HEK293T (cell line): ENCODE measurements at regions not wholly inside any gene's neighbourhood (a gene's known extent, or its start where the extent isn't known, plus 50 kb on each side); places are given as distances from the start of the nearest gene placed in this dataset.

Source experiments
- CTCF ChIA-PET: fragments of 350-600 bp; formaldehyde crosslinking; extraction: SDS; loops from one replicate; lab custom pipeline; 2021; ENCODE audit warnings: antibody characterized with exemption, inconsistent platforms; lab: Yijun Ruan, JAX
- POLR2A ChIA-PET: fragments of 350-600 bp; formaldehyde crosslinking; extraction: SDS; loops from one replicate; lab custom pipeline; 2020; ENCODE audit warnings: antibody characterized with exemption, inconsistent platforms; lab: Yijun Ruan, JAX
- DNase-seq: peaks from one replicate; pipeline ENCODE4 v3.0.0; 2012; ENCODE audit warnings: mixed read lengths; ENCODE audit errors: extremely low spot score
- ARNT ChIP-seq: fragments of 450-650 bp; IDR thresholded peaks from 2 replicates; pipeline ENCODE4 v1.6.1; 2017; ENCODE audit warnings: mild to moderate bottlenecking
- BHLHE40 ChIP-seq: fragments of 450-650 bp; IDR thresholded peaks from 2 replicates; pipeline ENCODE4 v1.6.1; 2016; ENCODE audit warnings: mild to moderate bottlenecking, moderate library complexity, borderline replicate concordance
- CTBP1 ChIP-seq: fragments of 450-650 bp; IDR thresholded peaks from 2 replicates; pipeline ENCODE4 v1.6.1; 2016; ENCODE audit warnings: borderline replicate concordance
- ELF4 ChIP-seq: fragments of 450-650 bp; IDR thresholded peaks from 2 replicates; pipeline ENCODE4 v1.6.1; 2017; ENCODE audit warnings: antibody characterized with exemption
- FOXA1 ChIP-seq: fragments of 450-650 bp; IDR thresholded peaks from 2 replicates; pipeline ENCODE4 v1.6.1; 2016; ENCODE audit warnings: mild to moderate bottlenecking
- FOXK2 ChIP-seq: fragments of 450-650 bp; IDR thresholded peaks from 2 replicates; pipeline ENCODE4 v1.6.1; 2016; ENCODE audit warnings: mild to moderate bottlenecking
- FOXM1 ChIP-seq: fragments of 450-650 bp; IDR thresholded peaks from 2 replicates; pipeline ENCODE4 v1.6.1; 2017; ENCODE audit warnings: mild to moderate bottlenecking, borderline replicate concordance
- HDGF ChIP-seq: fragments of 450-650 bp; IDR thresholded peaks from 2 replicates; pipeline ENCODE4 v1.6.1; 2017; ENCODE audit warnings: antibody characterized with exemption, borderline replicate concordance
- L3MBTL2 ChIP-seq: fragments of 450-650 bp; conservative IDR thresholded peaks from 2 replicates; pipeline ENCODE4 v1.6.1; 2016; ENCODE audit warnings: mild to moderate bottlenecking
- LEF1 ChIP-seq: fragments of 450-650 bp; IDR thresholded peaks from 2 replicates; pipeline ENCODE4 v1.6.1; 2017; ENCODE audit warnings: mild to moderate bottlenecking, borderline replicate concordance
- NFRKB ChIP-seq: fragments of 450-650 bp; IDR thresholded peaks from 2 replicates; pipeline ENCODE4 v1.6.1; 2016; ENCODE audit warnings: mild to moderate bottlenecking, moderate library complexity
- SP1 ChIP-seq: fragments of 450-650 bp; IDR thresholded peaks from 2 replicates; pipeline ENCODE4 v1.6.1; 2017
- SUZ12 ChIP-seq: fragments of 450-650 bp; IDR thresholded peaks from 2 replicates; pipeline ENCODE4 v1.6.1; 2016; ENCODE audit warnings: mild to moderate bottlenecking
- TARDBP ChIP-seq: fragments of 450-650 bp; IDR thresholded peaks from 2 replicates; pipeline ENCODE4 v1.6.1; 2016
- ZNF384 ChIP-seq: fragments of 450-650 bp; IDR thresholded peaks from 2 replicates; pipeline ENCODE4 v1.6.1; 2016
- TF ChIP-seq, protein P1 (sequence below): fragments of 450-650 bp; IDR thresholded peaks from 2 replicates; pipeline ENCODE4 v1.6.1; 2016

DNA sequence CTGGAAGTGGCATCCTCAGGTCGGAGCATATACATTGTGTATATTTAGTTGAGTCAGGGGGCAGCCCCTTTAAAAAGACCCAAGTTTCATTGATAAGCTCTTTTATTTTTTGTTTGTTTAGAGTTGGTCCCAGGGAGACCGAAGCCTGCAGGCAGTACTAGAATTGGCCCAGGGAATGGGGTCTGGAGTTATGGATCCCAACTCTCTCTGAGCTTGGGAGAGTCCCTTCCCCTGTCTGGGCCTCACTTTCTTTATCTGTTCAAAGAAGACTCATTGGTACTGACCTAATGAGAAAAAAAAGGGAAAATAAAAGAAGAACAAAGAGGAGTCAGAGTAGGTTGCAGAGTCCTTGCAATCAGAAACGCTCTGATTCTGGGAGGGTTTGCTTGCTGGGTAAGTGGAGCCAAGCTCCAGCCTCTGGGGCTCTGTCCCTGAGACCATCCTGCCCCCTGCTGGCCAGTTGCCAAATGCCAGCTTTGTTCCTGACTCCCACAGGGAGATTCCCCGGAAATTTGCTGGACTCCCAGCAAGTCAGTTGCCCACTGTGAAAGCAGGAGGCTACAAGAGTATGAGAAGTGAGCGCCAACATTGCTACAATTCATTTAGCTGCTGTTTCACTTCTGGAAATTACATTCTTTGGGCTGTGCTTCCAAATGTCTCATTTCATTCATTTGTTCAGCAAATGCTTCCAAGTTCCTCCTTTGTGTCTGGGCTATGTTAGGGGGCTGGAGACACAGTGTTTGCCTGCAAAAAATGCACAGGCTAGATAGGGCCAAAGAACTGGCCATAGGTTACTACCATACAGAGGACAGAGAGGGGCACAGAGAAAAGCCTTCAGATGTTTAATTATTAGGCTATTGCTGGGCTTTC is 156.2 kb downstream of the MELK start:
- POLR2A ChIA-PET: no interaction called here
- TF ChIP-seq FOXA1 (no peak), HDGF (no peak), ZNF384 (no peak), NFRKB (no peak), FOXK2 (no peak), TARDBP (no peak), ELF4 (no peak)
- DNase-seq: peak; percentile 85
- CTCF ChIA-PET: interaction anchor here (0.7 to 1.2 kb wide), 5 partner anchors 10 to 470 kb away, joined by 3 to 4 read pairs (median 3); partner anchors contain the start of gene GNE

DNA sequence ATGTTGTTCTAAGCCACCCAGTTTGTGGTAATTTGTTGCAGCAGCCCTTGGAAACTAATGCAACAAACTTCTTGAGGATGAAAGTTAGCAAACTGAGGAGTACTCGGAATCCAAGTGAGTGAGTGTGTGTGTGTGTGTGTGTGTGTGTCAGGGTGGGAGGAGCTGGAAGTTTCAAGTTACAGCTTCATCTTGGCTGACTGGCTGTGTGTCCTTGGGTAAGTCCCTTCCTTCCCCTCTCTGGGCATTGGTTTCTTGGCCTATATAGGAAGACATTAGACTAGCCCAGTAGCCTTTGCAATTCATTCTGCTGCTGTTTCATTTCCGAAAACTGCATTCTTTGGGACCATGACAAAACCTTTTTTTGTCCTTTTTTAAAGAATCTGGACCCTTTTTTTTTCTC is 157.2 kb downstream of the MELK start:
- no peak for TF ChIP-seq ARNT
- no peak for TF ChIP-seq SP1
- TF ChIP-seq, protein P1, sequence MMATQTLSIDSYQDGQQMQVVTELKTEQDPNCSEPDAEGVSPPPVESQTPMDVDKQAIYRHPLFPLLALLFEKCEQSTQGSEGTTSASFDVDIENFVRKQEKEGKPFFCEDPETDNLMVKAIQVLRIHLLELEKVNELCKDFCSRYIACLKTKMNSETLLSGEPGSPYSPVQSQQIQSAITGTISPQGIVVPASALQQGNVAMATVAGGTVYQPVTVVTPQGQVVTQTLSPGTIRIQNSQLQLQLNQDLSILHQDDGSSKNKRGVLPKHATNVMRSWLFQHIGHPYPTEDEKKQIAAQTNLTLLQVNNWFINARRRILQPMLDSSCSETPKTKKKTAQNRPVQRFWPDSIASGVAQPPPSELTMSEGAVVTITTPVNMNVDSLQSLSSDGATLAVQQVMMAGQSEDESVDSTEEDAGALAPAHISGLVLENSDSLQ: no peak
- TF ChIP-seq FOXA1: no peak
- no peak for TF ChIP-seq FOXM1
- TF ChIP-seq FOXK2: no peak
- TF ChIP-seq ELF4: no peak
- no peak for DNase-seq
- ChIA-PET POLR2A (no interaction called here), CTCF (no interaction called here)

GRCh38 chr9:36730414-36730813 is 157.7 kb downstream of the MELK start:
- CTCF ChIA-PET: no interaction called here
- no peak for DNase-seq
- TF ChIP-seq SP1 (no peak), SUZ12 (no peak), ARNT (no peak), FOXM1 (no peak), ZNF384 (no peak), FOXK2 (no peak), LEF1 (no peak), CTBP1 (no peak), TARDBP (no peak), ELF4 (no peak), BHLHE40 (no peak), NFRKB (no peak), FOXA1 (no peak), L3MBTL2 (no peak)
- TF ChIP-seq, protein P1: no peak
- POLR2A ChIA-PET: no interaction called here

- TF ChIP-seq NFRKB (no peak), HDGF (no peak), ZNF384 (no peak), FOXA1 (no peak), LEF1 (no peak), TARDBP (no peak)
- ChIA-PET CTCF (interaction anchor here (0.7 to 1.4 kb wide), 2 partner anchors 35 to 86 kb away, joined by 3 read pairs; no protein-coding TSS in a partner anchor), POLR2A (no interaction called here)
- DNase-seq: no peak
These were observed 158.6 kb downstream of the MELK start for GRCh38 chr9:36731068-36731956.

DNA sequence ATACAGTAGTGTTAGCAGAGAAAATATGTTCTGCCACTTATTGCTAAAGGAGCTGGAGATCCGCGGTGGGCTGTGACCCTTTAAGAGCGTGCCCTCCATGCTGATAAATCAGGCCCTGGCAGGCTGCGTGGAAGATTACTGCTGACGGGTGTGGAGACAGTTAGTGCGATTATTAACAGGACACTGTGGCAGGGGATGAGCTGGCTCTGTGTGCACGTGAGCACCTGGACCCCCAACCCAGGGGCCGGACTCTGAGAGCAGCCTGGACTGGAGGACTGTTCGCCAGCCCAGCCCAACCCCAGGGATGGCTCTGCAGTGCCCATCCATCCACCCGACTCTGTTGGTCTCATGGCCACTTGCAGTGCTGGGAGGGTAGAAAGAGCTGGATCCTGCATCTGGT is 162.0 kb downstream of the MELK start:
- POLR2A ChIA-PET: no interaction called here
- TF ChIP-seq ELF4 (no peak), ARNT (no peak), SP1 (no peak)
- CTCF ChIA-PET: no interaction called here
- DNase-seq: no peak

GRCh38 chr9:36736648-36737047 is 164.0 kb downstream of the MELK start:
- no peak for TF ChIP-seq ZNF384
- TF ChIP-seq ARNT: no peak
- no peak for TF ChIP-seq FOXM1
- TF ChIP-seq SUZ12: no peak
- no peak for TF ChIP-seq L3MBTL2
- no peak for TF ChIP-seq TARDBP
- no peak for TF ChIP-seq CTBP1
- TF ChIP-seq SP1: no peak
- TF ChIP-seq BHLHE40: no peak
- no peak for TF ChIP-seq ELF4
- no peak for TF ChIP-seq NFRKB
- TF ChIP-seq FOXA1: no peak
- no peak for TF ChIP-seq HDGF
- TF ChIP-seq LEF1: no peak
- TF ChIP-seq, protein P1: no peak
- no peak for TF ChIP-seq FOXK2

More at GRCh38 chr9:36736648-36737047, 164.0 kb downstream of the MELK start:
- no peak for DNase-seq
- ChIA-PET CTCF (no interaction called here), POLR2A (no interaction called here)
